COR-L47 (cell line): ENCODE measurements at regions not wholly inside any gene's neighbourhood (a gene's known extent, or its start where the extent isn't known, plus 50 kb on each side); places are given as distances from the start of the nearest gene placed in this dataset.

Experiments used
- DNase-seq: peaks from one replicate; lab custom pipeline; 2025; lab: John Stamatoyannopoulos, UW

- DNase-seq: no peak
These were observed 56.5 kb upstream of the JDP2 start for GRCh38 chr14:75371297-75371696.

GRCh38 chr14:75372260-75372659, 55.6 kb upstream of the JDP2 start:
- DNase-seq: no peak

- DNase-seq: no peak
These were observed 54.7 kb upstream of the JDP2 start for GRCh38 chr14:75373133-75373532.

- DNase-seq: no peak
These were observed 54.2 kb upstream of the JDP2 start for GRCh38 chr14:75373616-75374015.

- DNase-seq: no peak
These were observed 52.9 kb upstream of the JDP2 start for GRCh38 chr14:75374911-75375310.

- DNase-seq: no peak
These were observed 51.8 kb upstream of the JDP2 start for GRCh38 chr14:75375983-75376382.
